ENCODE measurements at regions not wholly inside any gene's neighbourhood (a gene's known extent, or its start where the extent isn't known, plus 50 kb on each side); places are given as distances from the start of the nearest gene placed in this dataset.

DNA sequence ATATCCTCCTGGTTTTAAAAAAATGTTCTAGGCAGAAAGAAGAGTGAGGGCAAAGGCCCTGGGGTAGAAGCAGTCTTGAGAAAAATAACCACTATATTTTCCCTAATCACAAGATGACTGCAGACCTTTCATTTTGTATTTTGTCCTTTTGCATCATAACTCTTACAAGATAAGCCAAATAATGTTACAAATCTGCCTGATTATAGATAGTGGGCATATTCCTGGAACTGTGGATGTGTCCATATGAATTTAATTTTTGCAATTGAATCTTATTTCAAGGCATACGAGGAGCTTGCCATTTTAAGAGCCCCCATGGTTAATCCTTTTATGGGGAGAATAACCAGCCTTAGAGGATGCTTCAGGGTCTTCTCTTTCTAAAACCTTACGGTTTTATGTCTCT, 102.7 kb downstream of the ADRA2A start:
- TF ChIP-seq, protein P1, sequence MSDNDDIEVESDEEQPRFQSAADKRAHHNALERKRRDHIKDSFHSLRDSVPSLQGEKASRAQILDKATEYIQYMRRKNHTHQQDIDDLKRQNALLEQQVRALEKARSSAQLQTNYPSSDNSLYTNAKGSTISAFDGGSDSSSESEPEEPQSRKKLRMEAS (IDR thresholded peaks at IDR 0.05; ENCODE audit: insufficient read depth, insufficient read length), result no peak
- TF ChIP-seq, protein P2, sequence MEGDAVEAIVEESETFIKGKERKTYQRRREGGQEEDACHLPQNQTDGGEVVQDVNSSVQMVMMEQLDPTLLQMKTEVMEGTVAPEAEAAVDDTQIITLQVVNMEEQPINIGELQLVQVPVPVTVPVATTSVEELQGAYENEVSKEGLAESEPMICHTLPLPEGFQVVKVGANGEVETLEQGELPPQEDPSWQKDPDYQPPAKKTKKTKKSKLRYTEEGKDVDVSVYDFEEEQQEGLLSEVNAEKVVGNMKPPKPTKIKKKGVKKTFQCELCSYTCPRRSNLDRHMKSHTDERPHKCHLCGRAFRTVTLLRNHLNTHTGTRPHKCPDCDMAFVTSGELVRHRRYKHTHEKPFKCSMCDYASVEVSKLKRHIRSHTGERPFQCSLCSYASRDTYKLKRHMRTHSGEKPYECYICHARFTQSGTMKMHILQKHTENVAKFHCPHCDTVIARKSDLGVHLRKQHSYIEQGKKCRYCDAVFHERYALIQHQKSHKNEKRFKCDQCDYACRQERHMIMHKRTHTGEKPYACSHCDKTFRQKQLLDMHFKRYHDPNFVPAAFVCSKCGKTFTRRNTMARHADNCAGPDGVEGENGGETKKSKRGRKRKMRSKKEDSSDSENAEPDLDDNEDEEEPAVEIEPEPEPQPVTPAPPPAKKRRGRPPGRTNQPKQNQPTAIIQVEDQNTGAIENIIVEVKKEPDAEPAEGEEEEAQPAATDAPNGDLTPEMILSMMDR (IDR thresholded peaks at IDR 0.05; ENCODE audit: extremely low read depth in 1 of 2, insufficient read depth in 1 of 2, low read depth in 1 of 2, low read length in 2 of 2), result no peak
- no peak for TF ChIP-seq POLR2A (IDR thresholded peaks at IDR 0.05; ENCODE audit: low read depth, low read length)
- TF ChIP-seq FOS (IDR thresholded peaks at IDR 0.05; ENCODE audit: borderline replicate concordance, insufficient read depth, low read length), result no peak
- TF ChIP-seq POLR2AphosphoS5 (IDR thresholded peaks at IDR 0.05; ENCODE audit: insufficient read depth, low read depth, low read length), result no peak
- no peak for TF ChIP-seq EZH2 (IDR thresholded peaks at IDR 0.05; ENCODE audit: borderline replicate concordance, low read depth, low read length, severe bottlenecking)
- TF ChIP-seq GATA2 (IDR thresholded peaks at IDR 0.05; ENCODE audit: insufficient read depth, insufficient read length, low read depth, low read length), result no peak
- TF ChIP-seq MYC (IDR thresholded peaks at IDR 0.05; ENCODE audit: low read depth, low read length), result no peak

Data from endothelial cell of umbilical vein (primary cell).